Glomerular endothelial cell (primary cell): ENCODE measurements at regions not wholly inside any gene's neighbourhood (a gene's known extent, or its start where the extent isn't known, plus 50 kb on each side); places are given as distances from the start of the nearest gene placed in this dataset.
"Not testable (repeated sequence)": the region's sequence is repeated elsewhere in the genome, so short reads cannot be mapped to it uniquely, and the experiment has no call there.

Experiments
- DNase-seq: peaks from one replicate; pipeline ENCODE4 v3.0.0-alpha.2; 2011; ENCODE audit warnings: low read depth, low spot score; ENCODE audit errors: extremely low read depth

DNA sequence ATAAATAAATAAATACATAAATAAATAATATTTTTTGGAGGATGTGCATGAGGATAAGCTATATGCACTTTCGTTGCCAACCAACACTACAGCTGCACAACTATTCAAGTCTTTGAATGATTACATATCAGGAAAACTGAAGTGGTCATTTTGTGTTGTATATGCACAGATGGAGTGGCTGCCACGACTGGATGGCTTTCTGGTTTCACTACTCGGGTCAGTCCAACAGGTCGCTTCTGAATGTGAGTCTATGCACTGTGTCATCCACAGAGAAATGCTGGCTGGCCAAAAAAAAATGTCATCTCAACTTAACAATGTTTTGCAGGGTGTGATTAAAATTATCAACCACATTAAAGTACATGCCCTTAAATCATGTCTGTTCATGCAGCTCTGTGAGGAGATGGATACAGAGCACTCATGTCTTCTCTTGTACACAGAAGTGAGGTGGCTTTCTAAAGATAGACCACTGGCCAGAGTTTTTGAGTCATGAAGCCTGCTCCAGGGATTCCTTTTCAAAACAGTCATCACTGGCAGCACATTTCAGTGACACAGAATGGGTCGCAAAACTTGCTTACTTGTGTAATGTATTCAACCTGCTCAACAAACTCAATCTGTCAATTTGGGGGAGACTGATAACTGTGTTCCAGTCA, 589.8 kb upstream of the CYLC2 start:
- no peak for DNase-seq

DNA sequence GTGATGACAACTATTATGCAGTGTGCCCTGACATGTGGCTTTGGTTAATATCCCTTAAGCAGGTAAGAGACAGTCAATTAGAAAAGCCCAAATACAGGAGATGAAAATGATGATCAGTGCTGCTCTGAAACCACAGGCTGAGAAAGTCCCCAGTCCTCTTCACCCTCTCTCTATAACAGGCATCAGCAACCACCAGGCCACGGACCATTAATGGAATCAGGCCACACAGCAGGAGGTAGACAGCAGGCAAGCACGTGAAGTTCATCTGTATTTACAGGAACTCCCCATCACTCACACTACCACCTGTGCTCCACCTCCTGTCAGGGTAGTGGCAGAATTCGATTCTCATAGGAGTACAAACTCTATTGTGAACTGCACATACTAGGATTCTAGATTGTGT, 591.6 kb upstream of the CYLC2 start:
- DNase-seq: no peak

DNA sequence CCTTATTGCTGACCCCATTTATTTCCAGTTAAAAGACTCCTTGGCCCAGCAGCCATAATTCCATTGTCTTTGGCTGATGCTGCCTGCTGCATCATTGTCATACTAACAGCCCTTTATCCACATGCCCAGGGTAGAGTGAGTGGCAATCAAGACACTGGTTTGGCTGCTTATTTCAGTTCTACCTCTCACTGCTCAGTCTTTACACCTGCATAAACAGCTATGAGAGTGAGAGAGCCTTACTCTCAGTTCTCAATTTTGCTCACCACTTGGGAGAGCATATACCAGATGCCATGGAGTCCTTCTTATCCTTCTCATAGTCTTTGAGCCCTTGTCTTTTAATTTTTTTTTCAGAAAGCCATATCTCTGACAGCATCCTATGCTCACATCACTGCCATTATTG, 596.9 kb upstream of the CYLC2 start:
- no peak for DNase-seq

DNA sequence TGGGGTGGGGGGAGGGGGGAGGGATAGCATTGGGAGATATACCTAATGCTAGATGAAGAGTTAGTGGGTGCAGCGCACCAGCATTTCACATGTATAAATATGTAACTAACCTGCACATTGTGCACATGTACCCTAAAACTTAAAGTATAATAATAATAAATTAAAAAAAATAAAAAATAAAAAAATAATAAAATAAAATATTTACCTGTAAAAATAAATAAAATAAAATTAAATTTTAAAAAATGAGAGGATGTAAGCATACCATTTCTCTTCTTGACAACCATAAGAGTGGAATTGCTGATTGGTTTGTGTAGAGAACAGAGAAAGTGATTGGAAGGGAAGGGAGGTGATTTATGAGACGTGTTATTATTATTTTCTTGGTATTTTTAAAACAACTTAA, 609.5 kb upstream of the CYLC2 start:
- DNase-seq: not testable (repeated sequence)

DNA sequence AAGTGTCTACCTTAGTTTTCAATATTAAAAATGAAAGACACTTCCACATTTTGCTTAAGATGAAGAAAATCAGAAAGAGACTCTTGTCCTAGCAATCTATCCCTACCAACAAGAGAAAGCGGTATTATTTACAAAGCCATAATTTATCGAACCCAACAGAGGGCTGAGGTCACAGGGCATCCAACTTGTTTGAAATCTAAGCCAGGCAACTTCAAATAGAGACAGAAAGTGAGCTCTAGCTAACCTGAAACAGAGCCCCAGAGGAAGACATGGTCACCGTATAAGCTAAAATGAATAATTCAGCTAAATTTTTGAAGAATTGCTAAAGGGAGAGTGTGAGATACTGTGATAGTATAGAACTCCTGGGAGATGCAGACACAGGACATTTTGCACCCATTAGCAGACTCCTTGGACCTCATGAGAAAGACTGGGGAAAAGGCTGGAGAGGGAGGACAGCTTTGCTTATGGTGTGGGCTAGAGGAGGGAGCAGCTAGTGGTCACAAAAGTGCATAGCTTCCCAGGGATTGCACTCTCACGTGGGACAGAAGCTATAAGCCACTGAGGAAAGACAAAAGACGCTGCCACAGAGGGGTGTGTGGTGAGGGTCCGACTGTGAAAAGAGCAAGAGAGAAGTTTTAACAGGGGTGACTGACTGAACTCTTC, 624.2 kb upstream of the GRIN3A start:
- DNase-seq: no peak

DNA sequence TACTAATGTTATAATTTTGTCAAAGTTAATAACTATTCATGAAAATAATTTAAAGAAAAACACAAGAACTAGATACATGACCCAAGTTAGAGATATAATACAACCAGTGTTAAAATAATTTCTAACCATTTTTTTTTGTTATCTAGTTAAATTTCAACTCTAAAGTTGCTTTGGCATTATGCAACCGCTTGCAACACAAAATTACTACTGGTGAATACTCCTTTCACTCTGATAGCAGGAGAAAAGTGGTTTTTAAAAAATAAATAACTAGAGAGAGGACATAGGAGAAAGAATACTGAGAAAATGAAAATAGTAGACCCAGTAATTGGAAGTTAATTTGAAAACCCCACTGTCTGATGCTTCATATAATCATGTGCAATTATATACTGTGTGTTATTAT, 622.4 kb upstream of the GRIN3A start:
- DNase-seq: no peak

DNA sequence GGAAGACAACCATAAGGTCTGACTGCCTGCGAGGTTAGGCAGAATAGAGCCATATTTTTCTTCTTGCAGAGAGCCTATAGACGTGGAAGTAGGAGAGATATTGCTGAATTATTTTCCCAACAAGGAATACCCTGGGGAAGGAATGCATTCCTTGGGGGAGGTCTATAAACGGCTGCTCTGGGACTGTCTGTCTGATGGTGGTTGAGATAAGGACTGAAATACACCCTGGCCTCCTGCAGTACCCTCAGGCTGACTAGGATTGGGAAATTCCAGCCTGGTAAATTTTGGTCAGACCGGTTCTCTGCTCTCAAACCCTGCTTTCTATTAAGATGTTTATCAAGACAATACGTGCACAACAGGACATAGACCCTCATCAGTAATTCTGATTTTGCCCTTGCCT, 617.5 kb upstream of the GRIN3A start:
- no peak for DNase-seq

DNA sequence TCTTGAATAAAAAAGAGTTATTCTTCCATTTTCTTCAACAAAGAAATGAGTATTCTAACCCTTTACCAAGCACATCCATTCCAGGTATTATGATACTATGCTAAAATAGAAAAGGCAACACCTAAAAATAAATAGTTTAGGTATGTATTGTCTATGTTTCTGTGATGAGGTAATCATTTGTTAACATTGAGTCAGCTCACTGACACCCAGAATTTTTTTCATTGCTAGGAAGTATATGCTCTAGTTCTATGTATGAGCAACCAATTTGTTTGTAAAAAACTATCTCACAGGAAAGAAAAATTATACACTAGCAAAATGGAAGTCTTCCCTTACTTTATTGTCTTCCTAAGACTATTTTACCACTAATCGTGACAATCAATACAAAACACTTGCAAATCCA, 615.6 kb upstream of the GRIN3A start:
- no peak for DNase-seq

DNA sequence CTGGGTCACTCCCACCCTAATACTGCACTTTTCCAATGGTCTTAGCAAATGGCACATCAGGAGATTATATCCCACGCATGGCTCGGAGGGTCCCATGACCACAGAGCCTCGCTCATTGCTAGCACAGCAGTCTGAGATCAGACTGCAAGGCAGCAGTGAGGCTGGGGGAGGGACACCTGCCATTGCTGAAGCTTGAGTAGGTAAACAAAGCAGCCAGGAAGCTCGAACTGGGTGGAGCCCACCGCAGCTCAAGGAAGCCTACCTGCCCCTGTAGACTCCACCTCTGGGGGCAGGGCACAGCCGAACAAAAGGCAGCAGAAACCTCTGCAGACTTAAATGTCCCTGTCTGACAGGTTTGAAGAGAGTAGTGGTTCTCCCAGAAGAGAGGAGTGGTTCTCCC, 599.0 kb upstream of the GRIN3A start:
- not testable (repeated sequence) for DNase-seq

DNA sequence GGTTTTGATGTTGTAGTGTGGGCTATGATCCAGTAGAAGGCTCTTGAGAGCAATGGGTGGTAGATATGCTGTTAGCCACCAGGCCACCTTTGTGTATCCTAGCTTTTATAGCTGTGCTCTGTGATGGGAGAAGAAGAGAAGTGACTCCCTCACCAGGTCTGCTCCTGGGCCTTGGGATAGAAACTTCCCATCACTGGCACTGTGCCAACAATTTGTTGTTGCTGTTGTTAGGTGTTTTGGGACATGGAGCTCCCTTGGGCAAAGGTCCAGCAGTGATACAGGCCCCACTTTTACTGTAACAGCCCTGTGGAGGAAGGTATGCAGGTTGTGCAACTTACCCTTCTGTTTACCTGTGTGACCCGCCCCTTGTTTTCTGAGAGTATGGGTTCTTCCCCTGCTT, 570.9 kb upstream of the GRIN3A start:
- no peak for DNase-seq

DNA sequence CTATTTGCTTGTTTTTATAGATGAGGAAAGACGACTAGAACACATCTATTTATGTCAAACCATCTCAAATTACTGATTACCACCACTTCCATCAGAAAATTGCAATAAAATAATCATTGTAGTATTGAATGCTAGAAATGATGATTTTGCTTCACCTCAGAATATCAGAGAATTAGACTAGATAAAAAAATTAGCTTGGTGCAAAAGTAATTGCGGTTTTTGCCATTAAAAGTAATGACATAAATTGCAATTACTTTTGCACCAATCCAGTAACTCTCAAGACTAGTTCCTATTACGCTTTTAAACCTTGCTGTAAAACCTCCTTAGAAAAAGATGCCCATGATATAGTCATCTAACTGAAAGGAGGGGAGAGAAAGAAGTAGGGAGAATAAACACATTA, 556.7 kb upstream of the GRIN3A start:
- no peak for DNase-seq

DNA sequence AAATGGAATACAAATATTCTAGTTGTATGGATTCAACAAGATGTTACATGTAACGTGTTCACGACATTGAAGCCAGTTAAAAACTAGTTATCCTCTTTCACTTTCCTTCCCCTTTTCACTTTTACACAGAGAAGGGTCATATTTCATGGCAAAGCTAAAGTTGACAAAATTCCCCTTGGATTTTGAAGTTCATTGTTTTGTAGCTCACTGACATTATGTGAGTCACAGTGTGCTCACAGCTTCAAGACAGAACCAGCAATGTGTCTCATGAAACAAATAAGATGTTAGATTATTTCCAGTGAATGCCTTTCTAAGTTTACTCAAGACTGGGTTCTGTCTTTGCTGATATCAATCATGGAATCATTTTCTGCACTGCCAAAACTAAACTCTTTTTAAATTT, 535.5 kb upstream of the GRIN3A start:
- DNase-seq: no peak

DNA sequence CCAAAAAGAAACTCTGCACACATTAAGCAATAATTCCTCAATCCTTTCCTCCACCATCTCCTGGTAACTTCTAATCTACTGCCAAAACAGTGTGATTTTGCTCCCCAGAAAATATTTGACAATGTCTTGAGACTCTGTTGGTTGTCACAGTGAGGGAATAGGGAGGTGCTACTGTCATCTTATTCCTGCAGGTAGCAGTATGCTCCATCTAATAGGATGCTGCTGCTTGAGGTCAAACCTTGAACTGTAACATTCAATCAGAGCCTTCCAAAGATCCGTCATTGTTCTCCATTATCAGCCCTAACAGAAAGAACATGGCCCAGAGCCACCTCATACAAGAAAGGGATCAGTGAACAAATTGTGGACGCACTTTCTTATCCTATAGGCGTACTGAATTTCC, 514.7 kb upstream of the GRIN3A start:
- no peak for DNase-seq

DNA sequence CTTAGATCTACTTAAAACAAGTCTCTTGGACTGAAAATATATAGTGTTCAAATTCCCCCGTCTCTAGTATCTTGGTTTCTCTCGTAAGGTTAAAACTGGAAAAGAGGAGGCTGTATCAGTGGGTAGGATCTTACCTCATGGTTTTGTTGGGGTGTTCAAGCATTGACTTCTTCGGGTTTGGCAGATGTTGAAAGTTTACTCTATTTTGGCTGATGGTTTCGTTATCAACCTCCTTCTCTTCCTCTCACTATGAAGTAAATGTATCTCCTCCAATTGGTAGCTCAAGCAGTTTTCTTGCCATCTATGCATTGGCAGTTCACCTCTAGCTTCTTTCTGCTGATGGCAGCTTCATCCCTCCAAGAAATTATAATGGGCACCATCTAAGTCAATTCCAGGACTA, 506.5 kb upstream of the GRIN3A start:
- no peak for DNase-seq

DNA sequence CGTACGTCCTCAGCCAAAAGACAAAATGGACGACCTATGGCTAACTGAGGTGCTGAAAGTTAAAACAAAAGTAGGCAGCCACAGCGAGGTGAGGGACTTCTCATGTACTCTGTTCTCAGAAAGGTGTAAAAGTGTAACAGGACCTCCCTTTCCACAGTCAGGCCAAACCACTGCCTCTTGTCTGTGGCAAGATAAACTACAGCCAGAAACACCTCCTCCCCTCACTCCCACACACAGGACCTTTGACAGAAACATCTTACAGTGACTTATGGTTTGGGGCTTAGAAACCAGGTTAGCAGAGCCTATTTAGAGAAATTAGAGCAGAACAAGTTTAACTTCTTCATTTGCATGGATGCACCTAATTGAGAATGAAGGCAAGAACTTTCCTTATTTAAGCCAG, 499.1 kb upstream of the GRIN3A start:
- DNase-seq: no peak

DNA sequence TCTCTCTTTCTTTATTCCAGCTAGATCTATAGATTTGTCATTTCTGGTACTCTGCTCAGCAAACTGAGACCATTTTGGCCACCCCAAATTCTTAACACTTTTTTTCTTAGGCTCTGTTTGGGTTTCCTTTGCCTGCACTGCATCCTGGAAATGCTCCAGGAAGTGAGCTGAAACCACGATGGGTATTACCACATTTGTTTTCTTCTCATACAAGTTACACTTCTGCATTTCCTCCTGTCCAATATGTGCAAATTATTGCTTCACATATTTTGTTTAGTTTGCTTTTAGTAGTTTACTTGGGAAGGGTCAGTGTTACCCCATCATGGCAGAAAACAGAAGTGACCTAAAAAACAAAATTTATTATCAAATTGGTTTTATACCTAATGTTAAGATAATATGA, 498.6 kb upstream of the GRIN3A start:
- no peak for DNase-seq

DNA sequence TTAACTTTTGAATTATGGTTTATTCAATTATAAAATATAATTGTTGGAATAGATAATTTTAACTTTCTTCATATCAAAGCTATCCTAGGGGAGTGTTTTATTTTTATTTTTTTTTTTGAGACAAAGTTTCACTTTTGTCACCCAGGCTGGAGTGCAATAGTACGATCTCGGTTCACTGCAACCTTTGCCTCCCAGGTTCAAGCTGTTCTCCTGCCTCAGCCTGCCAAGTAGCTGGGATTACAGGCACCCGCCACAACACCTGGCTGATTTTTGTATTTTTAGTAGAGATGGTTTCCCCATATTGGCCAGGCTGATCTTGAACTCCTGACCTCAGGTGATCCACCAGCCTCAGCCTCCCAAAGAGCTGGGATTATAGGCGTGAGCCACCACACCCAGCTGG, 489.0 kb upstream of the GRIN3A start:
- not testable (repeated sequence) for DNase-seq

DNA sequence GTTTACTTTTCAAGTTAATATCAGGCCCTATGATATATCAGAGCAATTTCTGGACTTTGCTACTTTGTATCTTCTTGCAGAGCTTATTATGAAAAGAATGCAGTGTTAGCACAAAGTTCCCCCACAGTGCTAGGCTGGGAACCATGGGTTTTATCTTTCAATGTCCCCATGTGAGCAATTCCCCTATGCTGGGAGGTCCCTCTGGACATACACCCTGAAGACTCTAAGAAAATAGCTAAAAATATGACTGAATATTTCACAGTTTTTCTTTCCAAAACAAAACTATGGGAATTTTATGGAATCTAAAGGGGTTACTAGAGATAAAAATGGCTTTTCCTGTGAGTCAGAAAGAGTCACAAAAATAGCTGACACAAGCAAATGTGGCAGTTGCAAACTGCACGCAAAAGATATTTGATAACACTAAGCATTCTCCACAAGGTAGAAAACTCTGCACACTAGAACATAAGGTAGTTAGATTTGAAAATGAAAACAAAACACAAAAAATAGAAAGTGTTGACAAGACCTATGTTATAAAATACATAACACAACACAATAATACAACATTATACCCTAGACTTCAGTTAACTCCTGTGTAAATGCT, 487.5 kb upstream of the GRIN3A start:
- DNase-seq: no peak

DNA sequence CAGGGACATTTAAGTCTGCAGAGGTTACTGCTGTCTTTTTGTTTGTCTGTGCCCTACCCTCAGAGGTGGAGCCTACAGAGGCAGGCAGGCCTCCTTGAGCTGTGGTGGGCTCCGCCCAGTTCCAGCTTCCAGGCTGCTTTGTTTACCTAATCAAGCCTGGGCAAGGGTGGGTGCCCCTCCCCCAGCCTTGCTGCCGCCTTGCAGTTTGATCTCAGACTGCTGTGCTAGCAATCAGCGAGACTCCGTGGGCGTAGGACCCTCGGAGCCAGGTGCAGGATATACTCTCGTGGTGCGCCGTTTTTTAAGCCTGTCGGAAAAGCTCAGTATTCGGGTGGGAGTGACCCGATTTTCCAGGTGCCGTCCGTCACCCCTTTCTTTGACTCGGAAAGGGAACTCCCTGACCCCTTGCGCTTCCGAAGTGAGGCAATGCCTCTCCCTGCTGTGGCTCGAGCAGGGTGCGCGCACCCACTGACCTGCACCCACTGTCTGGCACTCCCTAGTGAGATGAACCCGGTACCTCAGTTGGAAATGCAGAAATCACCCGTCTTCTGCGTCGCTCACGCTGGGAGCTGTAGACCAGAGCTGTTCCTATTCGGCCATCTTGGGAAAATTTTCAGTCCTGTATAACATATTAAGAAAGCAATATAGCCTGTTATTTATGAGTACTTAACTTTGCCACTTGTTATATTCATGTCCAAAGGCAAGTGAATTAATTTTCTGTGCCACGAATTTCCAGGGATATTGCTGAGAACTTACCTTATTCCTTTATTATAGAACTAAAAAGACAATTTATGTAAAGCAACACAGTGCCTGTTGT, 485.1 kb upstream of the GRIN3A start:
- not testable (repeated sequence) for DNase-seq

DNA sequence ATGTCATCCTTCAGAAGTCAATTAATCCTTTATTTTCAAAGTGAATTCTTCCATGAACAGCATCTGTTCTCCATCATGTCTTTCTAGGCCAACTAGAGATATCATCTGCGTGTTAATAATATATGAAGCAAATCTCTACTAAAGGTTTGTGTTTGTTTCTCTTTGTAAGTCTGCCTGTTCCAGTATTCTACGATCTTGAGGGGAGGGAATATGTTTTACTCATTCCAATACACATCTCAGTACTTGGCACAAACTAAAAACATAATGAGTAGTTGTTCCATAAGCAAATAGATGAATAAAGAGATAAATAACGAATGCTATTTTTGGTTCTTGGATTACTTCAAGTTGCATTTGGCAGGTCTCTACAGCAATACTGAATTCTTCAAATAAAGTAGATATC, 470.7 kb upstream of the GRIN3A start:
- no peak for DNase-seq

DNA sequence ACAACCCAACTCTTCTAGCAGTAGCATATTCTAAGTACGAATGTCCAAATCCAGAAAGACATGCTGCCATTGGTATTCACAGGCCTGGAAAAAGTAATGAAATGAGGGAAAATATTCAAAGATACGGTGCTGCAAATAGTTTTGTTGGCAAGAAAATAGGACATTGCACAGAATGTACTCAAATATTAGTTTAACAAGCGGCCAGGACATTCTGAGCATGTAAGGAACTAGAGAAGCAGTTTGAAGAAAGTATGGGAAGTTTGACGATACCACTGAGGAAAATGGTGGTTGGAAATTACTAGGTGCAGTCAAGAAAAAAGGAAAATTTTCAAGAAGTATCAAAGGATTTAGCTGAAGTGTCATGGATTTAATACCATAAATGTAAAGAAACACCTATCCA, 468.0 kb upstream of the GRIN3A start:
- DNase-seq: no peak

DNA sequence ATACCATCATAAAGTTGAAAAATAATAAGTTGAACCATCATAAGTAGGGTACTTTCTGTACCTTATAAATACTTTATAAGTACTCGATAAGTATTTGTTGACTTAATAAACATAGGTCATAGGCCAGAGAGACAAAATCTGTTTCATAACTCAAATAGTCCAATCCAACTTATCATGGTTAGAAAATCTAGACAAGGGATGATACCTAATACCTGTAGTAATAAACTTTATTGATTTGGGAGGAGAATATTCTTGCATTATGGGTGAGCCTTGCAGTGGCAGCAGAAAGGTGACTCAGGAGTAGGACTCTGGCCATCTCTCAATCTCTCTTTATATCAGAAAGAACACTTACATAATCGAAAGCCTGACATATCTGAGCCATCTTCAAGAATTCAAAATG, 466.8 kb upstream of the GRIN3A start:
- DNase-seq: no peak
